SK-N-SH (cell line): ENCODE measurements at regions not wholly inside any gene's neighbourhood (a gene's known extent, or its start where the extent isn't known, plus 50 kb on each side); places are given as distances from the start of the nearest gene placed in this dataset.

Experiments
- CTCF ChIA-PET: fragments of 300-600, 350-600 bp; formaldehyde crosslinking; extraction: SDS; loops from one replicate; lab custom pipeline; 2021; lab: Yijun Ruan, JAX
- POLR2A ChIA-PET: fragments of 350-600 bp; sonication (Branson Sonifier 250); formaldehyde crosslinking; extraction: SDS; loops from one replicate; lab custom pipeline; 2020; ENCODE audit warnings: antibody characterized with exemption, inconsistent platforms; lab: Yijun Ruan, JAX
- DNase-seq: peaks from one replicate; pipeline ENCODE4 v3.0.0; 2012
- H2AFZ ChIP-seq: fragments of 200-600 bp; sonication (generic); 2 replicates; pipeline ENCODE4 v1.8.1; 2016; ENCODE audit warnings: antibody characterized with exemption, mild to moderate bottlenecking, low read depth
- H3F3A ChIP-seq: fragments of 200-600 bp; sonication (generic); replicated peaks from 2 replicates; pipeline ENCODE3; 2016; ENCODE audit warnings: antibody characterized with exemption, mild to moderate bottlenecking; ENCODE audit not compliant: insufficient read depth
- H3K27ac ChIP-seq, 2 experiments: fragments of 200-500 bp in 1 of 2; fragments of 200-600 bp in 1 of 2; sonication (Bioruptor generic) in 1 of 2; sonication (generic), shearing (Covaris generic) in 1 of 2; 2 replicates each; pipeline versions ENCODE4 v1.5.1 to v1.6.1; 2014 to 2016; ENCODE audit warnings: low read depth in 2 of 2, inconsistent platforms in 1 of 2, low read length in 1 of 2, mild to moderate bottlenecking in 1 of 2, mixed read lengths in 1 of 2
- H3K27me3 ChIP-seq: fragments of 200-600 bp; sonication (generic), shearing (Covaris generic); 2 replicates; pipeline ENCODE4 v1.6.1; 2016; ENCODE audit warnings: mixed run types; ENCODE audit not compliant: insufficient read depth
- H3K36me3 ChIP-seq, 2 experiments: fragments of 200-500 bp in 1 of 2; fragments of 200-600 bp in 1 of 2; sonication (Bioruptor generic) in 1 of 2; sonication (generic) in 1 of 2; replicated peaks in 1 of 2; 2 replicates each; pipeline versions ENCODE3 to v1.5.1; 2014 to 2016; ENCODE audit warnings: low read length in 1 of 2, mild to moderate bottlenecking in 1 of 2; ENCODE audit not compliant: insufficient read depth in 2 of 2, control insufficient read depth in 1 of 2
- H3K4me1 ChIP-seq, 2 experiments: fragments of 200-500 bp in 1 of 2; fragments of 200-600 bp in 1 of 2; sonication (Bioruptor generic) in 1 of 2; sonication (generic), shearing (Covaris generic) in 1 of 2; 2 replicates each; pipeline versions ENCODE4 v1.5.1 to v1.6.1; 2014 to 2016; ENCODE audit warnings: low read depth in 1 of 2, low read length in 1 of 2, mixed run types in 1 of 2; ENCODE audit not compliant: insufficient read depth in 2 of 2, control insufficient read depth in 1 of 2
- H3K4me2 ChIP-seq: fragments of 200-600 bp; sonication (generic), shearing (Covaris generic); 2 replicates; pipeline ENCODE4 v1.6.1; 2017; ENCODE audit warnings: mixed run types
- H3K4me3 ChIP-seq, 2 experiments: fragments of 200-500 bp in 1 of 2; fragments of 200-600 bp in 1 of 2; sonication (Bioruptor generic) in 1 of 2; sonication (generic), shearing (Covaris generic) in 1 of 2; 2 replicates each; pipeline versions ENCODE4 v1.5.1 to v1.8.1; 2014 to 2016; ENCODE audit warnings: low read depth in 2 of 2, inconsistent platforms in 1 of 2, low read length in 1 of 2, mild to moderate bottlenecking in 1 of 2, mixed read lengths in 1 of 2, moderate library complexity in 1 of 2
- H3K79me2 ChIP-seq: fragments of 200-600 bp; sonication (generic); 2 replicates; pipeline ENCODE4 v1.8.1; 2017; ENCODE audit warnings: mild to moderate bottlenecking; ENCODE audit not compliant: insufficient read depth
- H3K9ac ChIP-seq: fragments of 200-600 bp; sonication (generic); 2 replicates; pipeline ENCODE4 v1.6.1; 2017; ENCODE audit warnings: mixed run types
- H3K9me2 ChIP-seq: fragments of 200-600 bp; sonication (generic); 2 replicates; pipeline ENCODE4 v1.6.1; 2017; ENCODE audit warnings: mixed run types
- H3K9me3 ChIP-seq: fragments of 200-600 bp; sonication (generic); 2 replicates; pipeline ENCODE4 v1.6.1; 2017; ENCODE audit warnings: mixed run types, mild to moderate bottlenecking, moderate library complexity
- H4K20me1 ChIP-seq: fragments of 200-600 bp; sonication (generic); 2 replicates; pipeline ENCODE4 v1.6.1; 2017; ENCODE audit warnings: mild to moderate bottlenecking, mixed run types; ENCODE audit not compliant: insufficient read depth
- CHD2 ChIP-seq: fragments of 150-350 bp; IDR thresholded peaks from 2 replicates; pipeline ENCODE4 v1.6.1; 2018; ENCODE audit warnings: low read length; ENCODE audit not compliant: partially characterized antibody
- ELF1 ChIP-seq: IDR thresholded peaks from 2 replicates; pipeline ENCODE4 v1.4.0; 2012
- EP300 ChIP-seq, 2 experiments: IDR thresholded peaks; 2 replicates each; pipeline versions ENCODE4 v1.4.0 to v1.6.1; 2012; ENCODE audit warnings: borderline replicate concordance in 1 of 2, low read depth in 1 of 2, low read length in 1 of 2
- FOSL2 ChIP-seq: IDR thresholded peaks from 2 replicates; pipeline ENCODE4 v1.4.0; 2012; ENCODE audit warnings: low read depth, mild to moderate bottlenecking, moderate library complexity, borderline replicate concordance
- FOXJ3 ChIP-seq: sonication (generic); formaldehyde crosslinking; IDR thresholded peaks from 2 replicates; pipeline ENCODE4 v1.5.1; 2020; ENCODE audit warnings: mild to moderate bottlenecking, missing genetic modification reagents
- JUND ChIP-seq: IDR thresholded peaks from 2 replicates; pipeline ENCODE4 v1.4.0; 2012
- MAX ChIP-seq: IDR thresholded peaks from 2 replicates; pipeline ENCODE4 v1.4.0; 2012; ENCODE audit warnings: low read depth
- MEF2A ChIP-seq: IDR thresholded peaks from 2 replicates; pipeline ENCODE4 v1.4.0; 2012; ENCODE audit warnings: low read depth, borderline replicate concordance
- MXI1 ChIP-seq: IDR thresholded peaks from 2 replicates; pipeline ENCODE4 v1.6.1; 2012; ENCODE audit warnings: mild to moderate bottlenecking, low read depth, low read length, improper control_type of control experiment
- NRF1 ChIP-seq: IDR thresholded peaks from 2 replicates; pipeline ENCODE4 v1.6.1; 2012; ENCODE audit warnings: low read depth, mild to moderate bottlenecking, low read length
- PBX3 ChIP-seq: IDR thresholded peaks from 2 replicates; pipeline ENCODE4; 2012
- POLR2AphosphoS5 ChIP-seq: IDR thresholded peaks from 2 replicates; pipeline ENCODE4 v1.6.1; 2012; ENCODE audit warnings: low read depth, low read length
- RAD21 ChIP-seq: IDR thresholded peaks from 2 replicates; pipeline ENCODE4 v1.6.1; 2012; ENCODE audit warnings: mild to moderate bottlenecking, low read length
- RCOR1 ChIP-seq: fragments of 150-350 bp; IDR thresholded peaks from 2 replicates; pipeline ENCODE4 v1.6.1; 2017; ENCODE audit warnings: antibody characterized with exemption, low read length
- REST ChIP-seq: IDR thresholded peaks from 2 replicates; pipeline ENCODE4 v1.6.1; 2012; ENCODE audit warnings: mild to moderate bottlenecking, low read depth, low read length, moderate library complexity
- RXRA ChIP-seq: IDR thresholded peaks from 2 replicates; pipeline ENCODE4 v1.4.0; 2012; ENCODE audit warnings: low read depth, mild to moderate bottlenecking, borderline replicate concordance
- SIN3A ChIP-seq: IDR thresholded peaks from 2 replicates; pipeline ENCODE4 v1.6.1; 2012; ENCODE audit warnings: low read depth, mild to moderate bottlenecking, low read length, moderate library complexity, borderline replicate concordance
- SMC3 ChIP-seq: IDR thresholded peaks from 2 replicates; pipeline ENCODE4 v1.6.1; 2012; ENCODE audit warnings: low read depth, low read length, improper control_type of control experiment
- TCF12 ChIP-seq: IDR thresholded peaks from 2 replicates; pipeline ENCODE4 v1.4.0; 2012
- TEAD4 ChIP-seq: IDR thresholded peaks from 2 replicates; pipeline ENCODE4 v1.4.0; 2012; ENCODE audit warnings: mild to moderate bottlenecking, borderline replicate concordance; ENCODE audit not compliant: insufficient read depth
- USF1 ChIP-seq: IDR thresholded peaks from 2 replicates; pipeline ENCODE4 v1.4.0; 2012; ENCODE audit warnings: low read depth, borderline replicate concordance
- USF2 ChIP-seq: fragments of 150-350 bp; IDR thresholded peaks from 2 replicates; pipeline ENCODE4 v1.6.1; 2017; ENCODE audit warnings: antibody characterized with exemption, low read length, low read depth, borderline replicate concordance
- YY1 ChIP-seq: IDR thresholded peaks from 2 replicates; pipeline ENCODE4 v1.4.0; 2012; ENCODE audit warnings: low read depth, mild to moderate bottlenecking
- ZBTB33 ChIP-seq: IDR thresholded peaks from 2 replicates; pipeline ENCODE4 v1.4.0; 2012; ENCODE audit warnings: low read depth, borderline replicate concordance
- WGBS: methylation state at CpG from one replicate; pipeline ENCODE4 v1.1.6; 2017; ENCODE audit warnings: low lambda C conversion rate; 5-methylcytosine and 5-hydroxymethylcytosine counted together

GRCh38 chr17:77424585-77425344 is 284.0 kb downstream of the SEC14L1 start:
- ChIA-PET POLR2A (interaction anchor here (0.6 to 1.6 kb wide), 11 partner anchors 9 to 533 kb away, joined by 3 to 13 read pairs (median 3); no protein-coding TSS in a partner anchor), CTCF (interaction anchor here (0.7 to 29.4 kb wide), 19 partner anchors 10 to 562 kb away, joined by 3 to 566 read pairs (median 4); no protein-coding TSS in a partner anchor)
- peaks cover 13% of the 10 kb centered on the region; the same call in 1 of the 2 replicates for H4K20me1 ChIP-seq
- TF ChIP-seq SIN3A (0 out of 2 replicates have a peak, but pooled peaks have one; percentile 17), RXRA (peak; percentile 76; the same call in 1 of the 2 replicates), USF2 (peak; percentile 61; the same call in 1 of the 2 replicates), ZBTB33 (no peak; the same call in 1 of the 2 replicates), USF1 (peak; percentile 88), JUND (no peak), NRF1 (no peak), EP300 (IDR thresholded peaks at IDR 0.05; ENCODE audit: borderline replicate concordance in 1 of 2, low read depth in 1 of 2, low read length in 1 of 2) (peak in 1 of 2 experiments; percentile 72; a peak in 2 of 4 replicates), PBX3 (0 out of 2 replicates have a peak, but pooled peaks have one; percentile 2), SMC3 (no peak), MEF2A (no peak), ELF1 (no peak), RCOR1 (no peak; the same call in none of the 2 replicates), POLR2AphosphoS5 (peak; percentile 36; the same call in 1 of the 2 replicates), TEAD4 (no peak), MAX (peak; percentile 74), MXI1 (peak; percentile 59; the same call in 1 of the 2 replicates), REST (no peak), RAD21 (no peak; the same call in 1 of the 2 replicates), TCF12 (0 out of 2 replicates have a peak, but pooled peaks have one; percentile 82), FOSL2 (no peak), YY1 (no peak), CHD2 (peak; percentile 77), FOXJ3 (CRISPR knock-in tag) (0 out of 2 replicates have a peak, but pooled peaks have one; percentile 25)

More at GRCh38 chr17:77424585-77425344, 284.0 kb downstream of the SEC14L1 start:
- Histone ChIP-seq H3K4me2 (peak overlapping the region; percentile 65), H3K79me2 (peaks cover 65% of the 10 kb centered on the region), H3K9ac (peak overlapping the region; percentile 42; the same call in 1 of the 2 replicates), H3K9me2 (no peaks in the 10 kb centered on the region), H2AFZ (no peak overlapping the region), H3F3A (peaks cover 70% of the 10 kb centered on the region), H3K27me3 (no peaks in the 10 kb centered on the region), H3K9me3 (no peaks in the 10 kb centered on the region), H3K4me3 (no peak overlapping the region), H3K27ac (peak overlapping the region; percentile 86 to 96), H3K36me3 (peaks cover 0 to 3% of the 10 kb centered on the region in 2 experiments), H3K4me1 (peaks cover 95 to 99% of the 10 kb centered on the region in 2 experiments)
- WGBS, result 37% methylated on average over 20 of the region's 21 CpGs
- peak; percentile 99 for DNase-seq
